ENCODE measurements at regions not wholly inside any gene's neighbourhood (a gene's known extent, or its start where the extent isn't known, plus 50 kb on each side); places are given as distances from the start of the nearest gene placed in this dataset.

DNA sequence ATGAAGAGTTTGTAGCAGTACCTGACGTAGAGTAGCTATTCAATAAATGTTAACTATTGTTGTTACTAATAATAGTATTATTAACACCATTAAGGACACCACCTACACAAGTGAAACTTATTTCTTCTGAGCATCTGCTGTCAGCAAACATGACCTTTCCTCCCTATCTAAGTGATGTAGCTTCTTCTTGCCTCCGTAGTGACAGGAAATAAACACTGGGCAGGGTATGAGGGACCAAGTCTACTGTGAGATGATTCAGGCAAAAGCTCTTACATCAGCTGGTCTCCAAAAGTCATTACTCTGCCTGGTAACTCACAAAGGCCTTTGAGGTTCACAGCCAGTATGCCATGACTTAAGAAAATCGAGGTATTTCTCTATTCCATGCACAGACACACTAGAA lies 750.5 kb downstream of the CPS1 start:
- no peak for DNase-seq (ENCODE audit: low spot score)
- TF ChIP-seq, protein P1, sequence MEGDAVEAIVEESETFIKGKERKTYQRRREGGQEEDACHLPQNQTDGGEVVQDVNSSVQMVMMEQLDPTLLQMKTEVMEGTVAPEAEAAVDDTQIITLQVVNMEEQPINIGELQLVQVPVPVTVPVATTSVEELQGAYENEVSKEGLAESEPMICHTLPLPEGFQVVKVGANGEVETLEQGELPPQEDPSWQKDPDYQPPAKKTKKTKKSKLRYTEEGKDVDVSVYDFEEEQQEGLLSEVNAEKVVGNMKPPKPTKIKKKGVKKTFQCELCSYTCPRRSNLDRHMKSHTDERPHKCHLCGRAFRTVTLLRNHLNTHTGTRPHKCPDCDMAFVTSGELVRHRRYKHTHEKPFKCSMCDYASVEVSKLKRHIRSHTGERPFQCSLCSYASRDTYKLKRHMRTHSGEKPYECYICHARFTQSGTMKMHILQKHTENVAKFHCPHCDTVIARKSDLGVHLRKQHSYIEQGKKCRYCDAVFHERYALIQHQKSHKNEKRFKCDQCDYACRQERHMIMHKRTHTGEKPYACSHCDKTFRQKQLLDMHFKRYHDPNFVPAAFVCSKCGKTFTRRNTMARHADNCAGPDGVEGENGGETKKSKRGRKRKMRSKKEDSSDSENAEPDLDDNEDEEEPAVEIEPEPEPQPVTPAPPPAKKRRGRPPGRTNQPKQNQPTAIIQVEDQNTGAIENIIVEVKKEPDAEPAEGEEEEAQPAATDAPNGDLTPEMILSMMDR (conservative IDR thresholded peaks at IDR 0.05; ENCODE audit: low read depth), result no peak
- H3K27ac ChIP-seq, result no peak overlapping the region
- POLR2A ChIA-PET (ENCODE audit: low non-redundant PET), result interaction anchor here (0.6 kb wide), 1 partner anchor 13 kb away, joined by 3 read pairs; no protein-coding TSS in a partner anchor
- CTCF ChIA-PET, result no interaction called here

Measured in RWPE1 (cell line).